ENCODE measurements at regions not wholly inside any gene's neighbourhood (a gene's known extent, or its start where the extent isn't known, plus 50 kb on each side); places are given as distances from the start of the nearest gene placed in this dataset.
"Not testable (repeated sequence)": the region's sequence is repeated elsewhere in the genome, so short reads cannot be mapped to it uniquely, and the experiment has no call there.

DNA sequence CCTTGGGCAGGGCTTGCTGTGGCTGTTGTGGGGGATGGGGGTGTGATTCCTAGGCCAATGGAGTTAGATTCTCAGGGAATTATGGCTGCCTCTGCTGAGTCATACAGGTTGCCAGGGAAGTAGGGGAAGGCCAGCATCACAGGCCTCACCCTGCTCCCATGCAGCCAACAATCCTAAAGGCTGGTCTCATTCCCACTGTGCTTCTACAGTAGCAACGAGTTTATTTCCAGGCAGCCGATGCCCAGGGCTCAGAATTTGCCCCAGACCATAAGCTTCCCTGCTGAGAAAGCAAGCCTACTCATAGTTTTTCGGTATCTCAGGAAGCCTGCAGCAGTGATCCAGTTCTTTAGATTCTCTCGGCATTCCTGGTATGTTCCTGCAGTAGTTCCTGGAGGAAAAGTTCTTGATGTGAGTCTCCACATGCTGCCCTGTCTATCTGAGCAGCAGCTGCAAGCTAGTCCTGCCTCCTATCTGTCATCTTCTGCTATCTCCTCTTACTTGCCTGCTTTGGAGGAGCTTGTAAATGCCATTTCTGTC, 59.3 kb upstream of the SELENOP start:
- Histone ChIP-seq H3K4me1 (no peaks in the 10 kb centered on the region), H3K36me3 (ENCODE audit: insufficient read depth in 1 of 2, low read depth in 1 of 2) (no peaks in the 10 kb centered on the region), H3K4me3 (no peak overlapping the region), H3K27ac (no peak overlapping the region), H3K27me3 (ENCODE audit: insufficient read depth in 3 of 3, low read length in 2 of 3) (no peaks in the 10 kb centered on the region), H3K9me3 (peaks cover 5% of the 10 kb centered on the region)
- TF ChIP-seq, protein P1, sequence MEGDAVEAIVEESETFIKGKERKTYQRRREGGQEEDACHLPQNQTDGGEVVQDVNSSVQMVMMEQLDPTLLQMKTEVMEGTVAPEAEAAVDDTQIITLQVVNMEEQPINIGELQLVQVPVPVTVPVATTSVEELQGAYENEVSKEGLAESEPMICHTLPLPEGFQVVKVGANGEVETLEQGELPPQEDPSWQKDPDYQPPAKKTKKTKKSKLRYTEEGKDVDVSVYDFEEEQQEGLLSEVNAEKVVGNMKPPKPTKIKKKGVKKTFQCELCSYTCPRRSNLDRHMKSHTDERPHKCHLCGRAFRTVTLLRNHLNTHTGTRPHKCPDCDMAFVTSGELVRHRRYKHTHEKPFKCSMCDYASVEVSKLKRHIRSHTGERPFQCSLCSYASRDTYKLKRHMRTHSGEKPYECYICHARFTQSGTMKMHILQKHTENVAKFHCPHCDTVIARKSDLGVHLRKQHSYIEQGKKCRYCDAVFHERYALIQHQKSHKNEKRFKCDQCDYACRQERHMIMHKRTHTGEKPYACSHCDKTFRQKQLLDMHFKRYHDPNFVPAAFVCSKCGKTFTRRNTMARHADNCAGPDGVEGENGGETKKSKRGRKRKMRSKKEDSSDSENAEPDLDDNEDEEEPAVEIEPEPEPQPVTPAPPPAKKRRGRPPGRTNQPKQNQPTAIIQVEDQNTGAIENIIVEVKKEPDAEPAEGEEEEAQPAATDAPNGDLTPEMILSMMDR (IDR thresholded peaks at IDR 0.05), result no peak
- no peak for DNase-seq
- no peak for ATAC-seq
- intact Hi-C loops (cut with DNase I), result no loop called here
- WGBS, 3 donors, result 66 to 79% (median 74%) methylated on average over 4 of the region's 4 CpGs

DNA sequence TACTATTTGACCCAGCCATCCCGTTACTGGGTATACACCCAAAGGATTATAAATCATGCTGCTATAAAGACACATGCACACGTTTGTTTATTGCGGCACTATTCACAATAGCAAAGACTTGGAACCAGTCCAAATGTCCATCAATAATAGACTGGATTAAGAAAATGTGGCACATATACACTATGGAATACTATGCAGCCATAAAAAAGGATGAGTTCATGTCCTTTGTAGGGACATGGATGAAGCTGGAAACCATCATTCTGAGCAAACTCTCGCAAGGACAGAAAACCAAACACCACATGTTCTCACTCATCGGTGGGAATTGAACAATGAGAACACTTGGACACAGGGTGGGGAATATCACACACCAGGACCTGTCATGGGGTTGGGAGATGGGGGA, 56.7 kb upstream of the SELENOP start:
- WGBS, 3 donors, result 90 to 91% (median 90%) methylated on average over 5 of the region's 5 CpGs
- H3K27me3 ChIP-seq (ENCODE audit: insufficient read depth in 3 of 3, low read length in 2 of 3); H3K4me1 ChIP-seq; H3K4me3 ChIP-seq; H3K36me3 ChIP-seq (ENCODE audit: insufficient read depth in 1 of 2, low read depth in 1 of 2); H3K27ac ChIP-seq; H3K9me3 ChIP-seq; DNase-seq; intact Hi-C loops (cut with DNase I); ATAC-seq: not testable (repeated sequence)

DNA sequence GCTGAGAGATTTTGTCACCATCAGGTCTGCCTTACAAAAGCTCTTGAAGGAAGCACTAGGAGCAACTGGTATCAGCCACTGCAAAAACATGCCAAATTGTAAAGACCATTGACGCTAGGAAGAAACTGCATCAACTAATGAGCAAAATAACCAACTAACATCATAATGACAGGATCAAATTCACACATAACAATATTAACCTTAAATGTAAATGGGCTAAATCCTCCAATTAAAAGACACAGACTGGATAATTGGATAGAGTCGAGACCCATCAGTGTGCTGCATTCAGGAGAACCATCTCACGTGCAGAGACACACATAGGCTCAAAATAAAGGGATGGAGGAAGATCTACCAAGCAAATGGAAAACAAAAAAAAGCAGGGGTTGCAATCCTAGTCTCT, 53.1 kb upstream of the SELENOP start:
- ATAC-seq; H3K4me1 ChIP-seq; H3K4me3 ChIP-seq; H3K36me3 ChIP-seq (ENCODE audit: insufficient read depth in 1 of 2, low read depth in 1 of 2); DNase-seq; H3K9me3 ChIP-seq; intact Hi-C loops (cut with DNase I); H3K27me3 ChIP-seq (ENCODE audit: insufficient read depth in 3 of 3, low read length in 2 of 3); H3K27ac ChIP-seq: not testable (repeated sequence)
- 77 to 85% (median 85%) methylated on average over 3 of the region's 3 CpGs for WGBS, 3 donors
